HEK293T (cell line): ENCODE measurements at regions not wholly inside any gene's neighbourhood (a gene's known extent, or its start where the extent isn't known, plus 50 kb on each side); places are given as distances from the start of the nearest gene placed in this dataset.

Source experiments
- ARNT ChIP-seq: fragments of 450-650 bp; IDR thresholded peaks from 2 replicates; pipeline ENCODE4 v1.6.1; 2017; ENCODE audit warnings: mild to moderate bottlenecking
- BHLHE40 ChIP-seq: fragments of 450-650 bp; IDR thresholded peaks from 2 replicates; pipeline ENCODE4 v1.6.1; 2016; ENCODE audit warnings: mild to moderate bottlenecking, moderate library complexity, borderline replicate concordance
- ELF4 ChIP-seq: fragments of 450-650 bp; IDR thresholded peaks from 2 replicates; pipeline ENCODE4 v1.6.1; 2017; ENCODE audit warnings: antibody characterized with exemption
- FOXA1 ChIP-seq: fragments of 450-650 bp; IDR thresholded peaks from 2 replicates; pipeline ENCODE4 v1.6.1; 2016; ENCODE audit warnings: mild to moderate bottlenecking
- FOXK2 ChIP-seq: fragments of 450-650 bp; IDR thresholded peaks from 2 replicates; pipeline ENCODE4 v1.6.1; 2016; ENCODE audit warnings: mild to moderate bottlenecking
- FOXM1 ChIP-seq: fragments of 450-650 bp; IDR thresholded peaks from 2 replicates; pipeline ENCODE4 v1.6.1; 2017; ENCODE audit warnings: mild to moderate bottlenecking, borderline replicate concordance
- HDGF ChIP-seq: fragments of 450-650 bp; IDR thresholded peaks from 2 replicates; pipeline ENCODE4 v1.6.1; 2017; ENCODE audit warnings: antibody characterized with exemption, borderline replicate concordance
- L3MBTL2 ChIP-seq: fragments of 450-650 bp; conservative IDR thresholded peaks from 2 replicates; pipeline ENCODE4 v1.6.1; 2016; ENCODE audit warnings: mild to moderate bottlenecking
- NFRKB ChIP-seq: fragments of 450-650 bp; IDR thresholded peaks from 2 replicates; pipeline ENCODE4 v1.6.1; 2016; ENCODE audit warnings: mild to moderate bottlenecking, moderate library complexity
- PKNOX1 ChIP-seq: fragments of 450-650 bp; IDR thresholded peaks from 2 replicates; pipeline ENCODE4 v1.6.1; 2016
- SP1 ChIP-seq: fragments of 450-650 bp; IDR thresholded peaks from 2 replicates; pipeline ENCODE4 v1.6.1; 2017
- SUZ12 ChIP-seq: fragments of 450-650 bp; IDR thresholded peaks from 2 replicates; pipeline ENCODE4 v1.6.1; 2016; ENCODE audit warnings: mild to moderate bottlenecking
- TARDBP ChIP-seq: fragments of 450-650 bp; IDR thresholded peaks from 2 replicates; pipeline ENCODE4 v1.6.1; 2016
- ZNF384 ChIP-seq: fragments of 450-650 bp; IDR thresholded peaks from 2 replicates; pipeline ENCODE4 v1.6.1; 2016

GRCh38 chr4:132218406-132218805 is 930.7 kb upstream of the PCDH10 start:
- TF ChIP-seq HDGF (no peak), SP1 (no peak), PKNOX1 (no peak), ELF4 (no peak), BHLHE40 (no peak), L3MBTL2 (no peak), TARDBP (no peak), ARNT (no peak), FOXA1 (no peak), SUZ12 (no peak), FOXM1 (no peak), NFRKB (no peak), ZNF384 (no peak), FOXK2 (no peak)
